NCI-H2081 treated with DMSO at 0.1 percent for 48 hours (cell line): ENCODE measurements at regions not wholly inside any gene's neighbourhood (a gene's known extent, or its start where the extent isn't known, plus 50 kb on each side); places are given as distances from the start of the nearest gene placed in this dataset.
"Not testable (repeated sequence)": the region's sequence is repeated elsewhere in the genome, so short reads cannot be mapped to it uniquely, and the experiment has no call there.

Source experiments
- DNase-seq: peaks from one replicate; lab custom pipeline; 2025; lab: John Stamatoyannopoulos, UW

GRCh38 chr2:52006821-52007366, 975.0 kb upstream of the NRXN1 start:
- not testable (repeated sequence) for DNase-seq

GRCh38 chr2:52000151-52000855, 968.4 kb upstream of the NRXN1 start:
- DNase-seq, result no peak

GRCh38 chr2:51998890-51999289, 967.0 kb upstream of the NRXN1 start:
- DNase-seq, result no peak

GRCh38 chr2:51997571-51997970, 965.6 kb upstream of the NRXN1 start:
- DNase-seq, result no peak

- no peak for DNase-seq
Observed at GRCh38 chr2:51995293-51995692, 963.4 kb upstream of the NRXN1 start.

- DNase-seq, result no peak
Observed at GRCh38 chr2:51994123-51994763, 962.3 kb upstream of the NRXN1 start.

GRCh38 chr2:51990684-51991083, 958.8 kb upstream of the NRXN1 start:
- no peak for DNase-seq

- DNase-seq, result no peak
Observed at GRCh38 chr2:51986101-51986500, 954.2 kb upstream of the NRXN1 start.

GRCh38 chr2:51981783-51982182, 949.9 kb upstream of the NRXN1 start:
- DNase-seq, result no peak

GRCh38 chr2:51976623-51977022, 944.7 kb upstream of the NRXN1 start:
- DNase-seq, result no peak

GRCh38 chr2:51971136-51971535, 939.2 kb upstream of the NRXN1 start:
- DNase-seq, result no peak

- DNase-seq, result no peak
Observed at GRCh38 chr2:51969347-51969746, 937.4 kb upstream of the NRXN1 start.

- DNase-seq, result no peak
Observed at GRCh38 chr2:51960841-51961335, 929.0 kb upstream of the NRXN1 start.

- no peak for DNase-seq
Observed at GRCh38 chr2:51960281-51960680, 928.3 kb upstream of the NRXN1 start.

GRCh38 chr2:51959696-51960095, 927.8 kb upstream of the NRXN1 start:
- no peak for DNase-seq

GRCh38 chr2:51953931-51954330, 922.0 kb upstream of the NRXN1 start:
- DNase-seq, result no peak

- DNase-seq, result no peak
Observed at GRCh38 chr2:51921076-51921475, 889.1 kb upstream of the NRXN1 start.

- no peak for DNase-seq
Observed at GRCh38 chr2:51920509-51920908, 888.6 kb upstream of the NRXN1 start.

- DNase-seq, result no peak
Observed at GRCh38 chr2:51919395-51919794, 887.5 kb upstream of the NRXN1 start.

- DNase-seq, result no peak
Observed at GRCh38 chr2:51918113-51918512, 886.2 kb upstream of the NRXN1 start.

- DNase-seq, result no peak
Observed at GRCh38 chr2:51903728-51904127, 871.8 kb upstream of the NRXN1 start.

GRCh38 chr2:51899643-51900042, 867.7 kb upstream of the NRXN1 start:
- no peak for DNase-seq

- not testable (repeated sequence) for DNase-seq
Observed at GRCh38 chr2:51894584-51894983, 862.7 kb upstream of the NRXN1 start.
